LNCaP clone FGC (cell line): ENCODE measurements at regions not wholly inside any gene's neighbourhood (a gene's known extent, or its start where the extent isn't known, plus 50 kb on each side); places are given as distances from the start of the nearest gene placed in this dataset.

ENCODE experiments used
- DNase-seq: peaks from one replicate; pipeline ENCODE4 v3.0.0-alpha.2; 2011; ENCODE audit warnings: low read depth
- H3K4me3 ChIP-seq: 2 replicates; pipeline ENCODE4 v1.5.1; 2011; ENCODE audit warnings: mild to moderate bottlenecking, low read depth, low read length, control low read depth
- CTCF ChIP-seq: IDR thresholded peaks from 2 replicates; pipeline ENCODE4 v1.5.1; 2012; ENCODE audit warnings: mild to moderate bottlenecking; ENCODE audit not compliant: control insufficient read depth, insufficient read depth; ENCODE audit errors: extremely low read depth

GRCh38 chr6:148653138-148653776 is 93.6 kb upstream of the UST start:
- no peak overlapping the region for H3K4me3 ChIP-seq
- no peak for TF ChIP-seq CTCF
- no peak for DNase-seq

- TF ChIP-seq CTCF = no peak
- H3K4me3 ChIP-seq = no peak overlapping the region
- DNase-seq = no peak
These were observed 89.8 kb upstream of the UST start for GRCh38 chr6:148657048-148657447.

- no peak for DNase-seq
- no peak for TF ChIP-seq CTCF
- H3K4me3 ChIP-seq = no peak overlapping the region
These were observed 88.0 kb upstream of the UST start for GRCh38 chr6:148658681-148659430.

GRCh38 chr6:148667395-148667794 is 79.4 kb upstream of the UST start:
- no peak for TF ChIP-seq CTCF
- no peak for DNase-seq

GRCh38 chr6:148671085-148671484 is 75.7 kb upstream of the UST start:
- no peak for TF ChIP-seq CTCF
- H3K4me3 ChIP-seq = no peak overlapping the region
- DNase-seq = no peak

More at GRCh38 chr6:148667395-148667794, 79.4 kb upstream of the UST start:
- H3K4me3 ChIP-seq = no peak overlapping the region

GRCh38 chr6:148671952-148672351 is 74.9 kb upstream of the UST start:
- no peak overlapping the region for H3K4me3 ChIP-seq
- no peak for DNase-seq
- TF ChIP-seq CTCF = no peak
